Stimulated activated CD4-positive, alpha-beta T cell treated with anti-CD3 and anti-CD28 coated beads, Interleukin-15, amount 100 ng/mL, for 48 hours (primary cell): ENCODE measurements at regions not wholly inside any gene's neighbourhood (a gene's known extent, or its start where the extent isn't known, plus 50 kb on each side); places are given as distances from the start of the nearest gene placed in this dataset.

Source experiments
- DNase-seq, 2 donors: peaks; one replicate each; pipeline ENCODE4 v3.0.0-alpha.2; 2020; ENCODE audit warnings: low read depth in 2 of 2

DNA sequence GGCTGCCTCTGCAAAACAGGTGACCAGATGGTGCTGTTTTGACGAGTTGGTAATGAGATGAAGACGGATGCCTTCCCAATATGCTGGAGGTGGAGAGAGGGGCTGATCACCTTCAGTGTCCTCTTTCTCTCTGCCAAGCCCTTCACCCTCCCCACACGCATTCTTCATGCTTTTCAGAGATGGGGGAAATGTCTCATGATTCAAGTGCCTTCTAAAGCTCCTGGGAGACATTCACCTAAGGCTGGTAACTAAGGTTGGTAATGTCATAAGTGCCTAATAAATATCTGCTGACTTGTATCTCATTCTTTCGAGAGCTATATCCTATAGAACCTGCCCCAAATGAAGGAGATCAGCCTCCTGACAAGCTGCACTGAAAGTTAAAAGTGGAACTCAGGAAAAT lies 86.2 kb upstream of the MBNL2 start:
- DNase-seq: no peak

DNA sequence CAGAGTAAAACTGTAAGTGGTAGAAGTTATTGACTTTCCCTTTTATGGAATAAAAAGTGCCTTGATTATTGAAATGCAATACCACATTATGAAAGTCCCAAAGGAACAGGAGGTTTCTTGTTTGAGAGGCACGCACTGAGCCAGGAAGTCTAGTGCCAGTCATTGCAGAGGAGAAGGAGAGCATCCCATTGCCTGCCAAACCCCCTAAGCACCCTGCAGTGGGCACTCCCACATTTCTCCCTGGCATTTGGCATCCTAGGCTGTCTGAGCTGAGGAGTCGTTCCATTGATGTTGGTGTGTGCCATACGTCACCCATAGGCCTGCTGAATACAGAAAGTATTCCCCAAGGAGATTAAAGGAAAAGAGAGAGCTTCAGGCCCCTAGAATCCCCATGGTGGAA lies 85.7 kb upstream of the MBNL2 start:
- no peak for DNase-seq

DNA sequence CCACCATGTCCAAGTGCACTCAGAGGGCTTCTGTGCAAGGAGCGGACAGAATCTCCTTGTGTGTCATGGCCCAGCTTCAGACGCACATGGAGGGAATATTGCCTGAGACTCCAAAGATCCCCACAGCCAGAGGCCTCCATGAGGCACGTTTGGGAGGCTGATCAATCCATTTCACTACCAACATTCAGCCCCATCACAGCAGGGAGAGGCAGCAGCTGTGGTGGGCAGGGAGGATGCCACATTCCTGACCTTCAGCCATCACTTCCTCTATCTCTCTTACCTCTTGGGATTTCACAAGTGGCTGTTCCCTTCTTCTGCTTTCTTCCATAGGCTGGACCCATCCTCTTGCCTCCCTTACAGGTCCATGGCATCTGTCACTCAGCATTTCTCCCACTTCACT lies 82.4 kb upstream of the MBNL2 start:
- no peak for DNase-seq

DNA sequence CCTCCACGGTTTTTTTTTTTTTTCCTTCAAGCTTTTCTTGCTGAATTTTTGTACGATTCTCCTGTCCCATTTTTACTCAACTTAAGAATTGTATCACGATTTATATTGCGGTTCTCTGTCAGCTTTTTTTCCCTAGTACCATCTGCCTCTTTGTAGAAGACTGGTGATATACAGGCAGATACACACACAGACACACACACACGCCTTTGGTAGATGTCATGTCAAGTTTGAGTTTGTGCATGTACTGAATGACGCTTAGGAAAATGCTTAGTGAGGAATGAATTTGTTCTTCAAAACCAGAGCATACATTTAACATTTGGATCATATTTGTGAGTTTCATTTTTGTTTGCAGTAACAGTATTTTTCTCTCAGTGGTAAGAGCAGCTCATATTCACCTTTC lies 82.0 kb upstream of the MBNL2 start:
- DNase-seq: no peak

DNA sequence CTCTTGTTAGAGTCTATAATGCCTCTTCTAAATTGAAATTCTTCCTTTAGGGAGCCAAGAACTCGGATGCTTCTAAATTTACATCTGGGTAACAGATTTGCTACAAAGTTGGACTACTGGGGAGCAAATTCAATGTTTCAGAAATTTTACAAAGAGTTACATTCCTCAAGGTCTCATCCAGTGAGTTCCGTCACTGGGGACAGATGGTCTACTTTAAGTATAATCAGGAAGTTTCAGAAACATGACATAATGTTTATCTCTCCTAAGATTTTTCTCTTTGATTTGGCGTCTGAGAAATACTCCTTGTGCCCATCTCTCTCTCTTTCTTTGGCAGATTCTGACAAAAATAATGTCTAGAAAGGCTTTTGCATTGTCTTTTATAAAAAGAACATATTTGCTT lies 81.5 kb upstream of the MBNL2 start:
- no peak for DNase-seq

DNA sequence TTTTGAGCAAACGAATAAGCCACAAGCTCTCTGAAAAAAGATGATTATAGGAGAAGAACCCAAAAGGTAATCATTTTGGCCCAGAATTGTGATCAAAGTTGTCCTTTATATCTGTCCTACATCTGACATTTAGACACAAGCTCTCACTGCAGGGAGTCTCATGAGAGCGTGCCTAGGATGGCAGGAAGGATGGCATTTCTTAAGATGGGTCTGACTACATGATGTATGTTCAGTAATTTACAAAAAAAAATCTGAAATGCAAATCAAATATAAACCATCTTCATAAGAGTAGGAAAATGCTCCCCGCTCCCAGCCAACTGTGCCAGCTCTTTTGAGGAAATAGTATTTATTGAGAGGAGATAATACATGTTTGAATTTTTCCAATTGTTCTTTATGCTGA lies 81.0 kb upstream of the MBNL2 start:
- DNase-seq: no peak

DNA sequence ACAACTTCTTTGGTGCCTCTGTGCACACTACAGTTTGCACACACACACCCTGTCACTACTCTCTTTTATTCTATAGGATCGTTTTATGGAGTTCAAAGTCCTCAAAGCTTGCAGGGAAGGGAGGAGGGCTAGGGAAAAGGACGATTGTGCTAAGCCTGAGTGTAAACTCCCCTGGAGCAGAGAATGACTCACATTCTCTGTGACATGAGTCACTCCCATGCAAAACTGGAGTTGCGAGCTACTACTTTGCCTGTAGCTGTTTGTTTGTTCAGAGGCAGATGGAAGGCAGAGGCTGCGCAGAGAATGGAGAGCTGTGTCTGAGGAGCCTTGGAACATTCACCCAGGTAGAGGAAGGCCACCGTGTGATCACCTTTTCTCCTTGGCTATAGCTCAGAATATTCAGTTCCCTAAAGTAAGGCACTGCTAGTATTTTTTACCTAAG lies 80.5 kb upstream of the MBNL2 start:
- DNase-seq: peak in 1 of 2 donors; percentile 4

DNA sequence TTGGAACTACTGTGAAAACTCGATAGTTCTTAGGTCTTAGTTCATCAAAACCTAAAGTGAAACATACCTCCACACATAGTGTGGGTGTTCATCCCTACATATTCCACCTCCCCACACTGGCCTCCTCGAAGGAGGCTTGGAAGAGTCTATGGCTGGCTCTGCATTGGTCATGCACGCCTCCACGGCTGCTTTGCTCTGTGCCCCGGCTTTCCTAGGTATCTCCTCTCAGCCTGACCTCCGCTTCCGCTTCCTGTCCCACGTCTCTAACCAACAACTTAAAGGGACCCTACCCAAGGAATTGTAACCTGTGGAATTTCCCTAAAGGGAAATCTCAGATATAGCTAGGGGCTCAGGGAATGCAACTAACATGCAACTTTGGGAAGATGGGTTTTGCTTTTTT lies 79.7 kb upstream of the MBNL2 start:
- no peak for DNase-seq

DNA sequence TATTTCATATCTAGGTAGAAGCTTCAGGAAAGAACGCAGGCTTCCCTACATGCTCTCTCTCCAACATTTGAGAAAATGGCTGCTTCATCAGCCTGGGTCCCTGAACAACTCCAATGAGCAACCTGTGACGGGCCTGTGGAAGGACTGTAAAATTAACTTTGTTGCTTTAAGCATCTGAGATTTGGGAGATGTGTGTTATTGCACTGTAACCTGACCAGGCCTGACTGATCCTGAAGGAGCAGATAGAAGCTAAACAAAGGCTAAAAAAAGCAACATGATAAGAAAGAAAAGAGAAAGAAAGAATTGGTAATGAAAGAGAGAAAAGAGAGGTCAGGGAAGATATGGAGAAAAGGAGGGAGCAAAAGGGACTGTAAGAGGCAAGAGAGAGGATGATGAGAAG lies 77.1 kb upstream of the MBNL2 start:
- DNase-seq: no peak

DNA sequence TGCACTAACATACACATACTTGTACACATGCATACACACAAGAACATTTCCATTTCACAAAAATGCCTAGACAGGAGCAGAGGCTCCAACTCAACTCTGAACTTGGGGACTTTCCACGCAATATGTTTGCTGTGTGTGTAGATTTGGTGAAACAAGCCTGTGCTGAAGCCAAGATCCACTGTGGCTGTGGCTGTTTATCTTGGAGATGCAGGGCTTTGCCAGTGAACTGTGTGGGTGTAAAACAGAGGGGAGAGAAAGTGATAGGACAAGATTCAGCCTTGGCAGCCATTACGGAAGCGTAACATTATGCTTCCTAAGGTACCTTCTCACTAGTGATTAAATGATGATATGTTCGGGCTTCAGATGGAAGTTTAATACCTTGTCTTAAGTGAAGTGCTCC lies 73.2 kb upstream of the MBNL2 start:
- DNase-seq: no peak

DNA sequence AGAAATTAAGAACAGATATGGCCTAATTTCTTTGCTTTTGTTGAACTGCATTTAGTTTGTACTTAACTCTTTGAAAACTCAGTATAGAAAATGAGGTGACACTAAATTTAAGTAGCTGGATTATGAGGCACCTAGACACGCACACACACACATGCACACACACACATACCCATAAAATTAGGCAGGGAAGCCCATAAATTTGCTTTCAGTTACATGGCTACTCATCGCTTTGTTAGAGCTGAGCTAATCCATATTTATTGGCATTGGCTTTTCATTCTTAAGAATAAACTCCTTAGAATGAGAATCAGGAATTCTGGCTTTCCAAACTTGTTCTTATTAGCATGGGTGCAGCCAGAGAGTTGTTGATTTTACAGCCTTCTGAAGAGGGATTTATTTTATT lies 61.7 kb upstream of the MBNL2 start:
- no peak for DNase-seq

DNA sequence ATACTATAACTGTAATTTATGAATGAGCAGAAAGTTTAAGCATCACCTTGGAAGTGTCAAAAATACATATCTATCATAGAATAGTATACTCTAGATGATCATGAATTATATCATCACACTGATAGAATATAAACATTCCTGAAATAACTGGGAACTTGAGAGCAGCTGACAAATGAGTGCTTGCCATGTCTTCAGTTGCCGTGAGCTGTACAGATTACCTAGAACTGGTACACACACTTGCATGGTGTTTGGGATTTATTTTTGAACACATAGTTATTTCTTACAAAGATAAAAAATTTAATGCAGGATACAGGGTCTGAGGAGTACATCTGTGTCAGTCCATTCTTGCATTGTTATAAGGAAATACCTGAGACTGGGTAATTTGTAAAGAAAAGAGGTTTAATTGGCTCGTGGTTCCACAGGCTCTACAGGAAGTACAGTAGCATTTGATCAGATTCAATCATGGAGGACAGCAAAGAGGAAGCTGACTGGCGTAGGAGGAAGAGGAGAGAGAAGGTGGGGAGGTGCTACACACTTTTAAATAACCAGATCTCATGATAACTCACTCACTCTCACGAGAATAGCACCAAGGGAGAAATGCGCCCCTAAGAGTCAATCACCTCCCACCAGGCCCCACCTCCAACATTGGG lies 60.4 kb upstream of the MBNL2 start:
- no peak for DNase-seq

DNA sequence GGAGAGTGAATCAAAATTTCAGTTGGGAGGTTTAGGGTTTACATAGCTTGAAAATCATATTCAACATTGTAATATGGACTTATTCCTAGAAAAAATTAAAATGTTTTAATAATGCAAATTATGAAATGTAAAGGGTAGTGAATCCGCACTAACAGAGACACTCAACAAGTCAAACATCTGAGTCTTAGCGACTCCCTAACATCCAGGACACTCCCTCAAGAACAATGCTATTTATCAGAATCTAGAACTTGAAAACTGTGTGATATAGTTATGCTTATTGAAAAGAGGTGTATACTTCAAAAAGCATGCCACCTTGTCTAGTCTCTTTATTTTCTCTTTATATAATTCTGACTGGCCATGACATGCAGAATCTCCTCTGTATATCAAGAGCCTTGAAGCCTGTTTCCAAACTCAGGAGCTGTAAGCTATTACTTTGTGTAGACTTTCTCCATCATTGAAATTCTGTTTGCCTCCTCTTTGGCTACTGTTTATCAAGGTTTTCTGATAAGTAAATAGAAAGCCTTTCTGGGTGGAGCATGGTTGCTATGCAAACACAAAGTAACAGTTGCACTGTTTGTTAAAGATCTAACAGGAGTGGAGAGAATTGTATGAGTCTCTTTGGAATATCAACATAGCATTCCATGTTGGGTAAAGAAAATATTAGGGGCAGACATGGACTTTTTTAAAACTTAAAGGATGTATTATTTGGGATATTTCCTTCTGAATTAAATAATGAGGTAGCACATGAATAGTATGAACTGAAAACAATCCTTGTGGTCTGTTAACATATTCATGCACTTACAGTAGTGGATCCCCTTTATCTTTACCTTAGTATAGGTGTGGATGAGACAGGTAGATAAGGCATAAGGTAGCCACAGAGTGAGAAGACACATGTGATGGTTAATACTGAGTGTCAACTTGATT lies 56.4 kb upstream of the MBNL2 start:
- DNase-seq: no peak

DNA sequence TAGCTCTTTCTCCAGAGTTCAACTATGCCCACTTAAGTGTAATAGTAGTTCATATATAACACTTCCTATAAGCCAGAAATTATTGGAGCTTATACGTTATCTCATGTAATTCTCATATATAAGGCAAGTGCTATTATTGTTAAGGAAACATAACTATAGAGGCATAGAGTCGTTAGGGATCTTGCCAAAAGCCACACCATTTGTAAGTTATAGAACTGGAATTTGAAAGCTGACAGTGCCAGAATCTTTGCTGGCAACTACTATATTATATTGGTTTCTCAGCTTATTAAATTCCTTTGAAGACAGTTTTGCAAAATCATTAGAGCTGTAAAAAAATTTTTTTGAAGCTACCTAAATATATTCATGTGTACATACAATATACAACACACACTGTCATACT lies 51.0 kb upstream of the MBNL2 start:
- no peak for DNase-seq
